ENCODE measurements at regions not wholly inside any gene's neighbourhood (a gene's known extent, or its start where the extent isn't known, plus 50 kb on each side); places are given as distances from the start of the nearest gene placed in this dataset.

GRCh38 chr13:76667551-76667950 is 218.7 kb downstream of the KCTD12 start:
- no peak for TF ChIP-seq POLR2A (IDR thresholded peaks at IDR 0.05)
- no peak for TF ChIP-seq CTCF (IDR thresholded peaks at IDR 0.05)
